ENCODE measurements at regions not wholly inside any gene's neighbourhood (a gene's known extent, or its start where the extent isn't known, plus 50 kb on each side); places are given as distances from the start of the nearest gene placed in this dataset.

- no peak for TF ChIP-seq ZNF462 (CRISPR knock-in tag; IDR thresholded peaks at IDR 0.05)
- no peak for TF ChIP-seq EZH2 (IDR thresholded peaks at IDR 0.05; ENCODE audit: low read depth, unreplicated experiment)
- no peak for TF ChIP-seq STAT1 (IDR thresholded peaks at IDR 0.05; ENCODE audit: unreplicated experiment)
- no peak for TF ChIP-seq ZNF331 (CRISPR knock-in tag; IDR thresholded peaks at IDR 0.05; ENCODE audit: low read depth)
- TF ChIP-seq NANOG (IDR thresholded peaks at IDR 0.05; ENCODE audit: borderline replicate concordance) = no peak
These were observed 733.4 kb downstream of the DNAH5 start (continued) for GRCh38 chr5:13211064-13211463.

GRCh38 chr5:13207112-13207511 lies 737.4 kb downstream of the DNAH5 start:
- no peaks in the 10 kb centered on the region for H4K20me1 ChIP-seq (replicated peaks; ENCODE audit: insufficient read depth)
- no peaks in the 10 kb centered on the region for H3K4me1 ChIP-seq (ENCODE audit: insufficient read depth)
- TF ChIP-seq STAT1 (IDR thresholded peaks at IDR 0.05; ENCODE audit: unreplicated experiment) (no peak), ETS1 (IDR thresholded peaks at IDR 0.05) (no peak), CTCF (conservative IDR thresholded peaks at IDR 0.05; ENCODE audit: low read depth in 2 of 2) (no peak)
- no peak for ATAC-seq
- no peak overlapping the region for H2AFZ ChIP-seq
- DNase-seq (ENCODE audit: low spot score) = no peak
- no peaks in the 10 kb centered on the region for H3K4me1 Mint-ChIP-seq
- no peaks in the 10 kb centered on the region for H3K27me3 ChIP-seq (ENCODE audit: insufficient read depth)
- no peaks in the 10 kb centered on the region for H3F3A ChIP-seq (replicated peaks; ENCODE audit: low read depth)
- no peak overlapping the region for H3K27ac Mint-ChIP-seq
- H3K9me3 Mint-ChIP-seq = peaks cover 13% of the 10 kb centered on the region
- H3K4me3 ChIP-seq = no peak overlapping the region
- no peak overlapping the region for H3K4me2 ChIP-seq
- H3K36me3 Mint-ChIP-seq (ENCODE audit: low read depth) = peaks cover 6% of the 10 kb centered on the region; the same call in 2 of the 3 replicates
- H3K27ac ChIP-seq (ENCODE audit: low read depth) = no peak overlapping the region
- H3K27me3 Mint-ChIP-seq (ENCODE audit: insufficient read depth, low read depth, poor library complexity) = peaks cover 1% of the 10 kb centered on the region
- H3K79me2 ChIP-seq (replicated peaks; ENCODE audit: insufficient read depth) = no peaks in the 10 kb centered on the region
- H3K36me3 ChIP-seq (ENCODE audit: insufficient read depth) = no peaks in the 10 kb centered on the region
- H3K4me3 Mint-ChIP-seq = no peak overlapping the region
- no peaks in the 10 kb centered on the region; the same call in 1 of the 2 replicates for H3K9me2 ChIP-seq (ENCODE audit: insufficient read depth)

Data from GM23338 (cell line).